RCC 7860 (cell line): ENCODE measurements at regions not wholly inside any gene's neighbourhood (a gene's known extent, or its start where the extent isn't known, plus 50 kb on each side); places are given as distances from the start of the nearest gene placed in this dataset.
"Not testable (repeated sequence)": the region's sequence is repeated elsewhere in the genome, so short reads cannot be mapped to it uniquely, and the experiment has no call there.

ENCODE experiments used
- DNase-seq: peaks from one replicate; pipeline ENCODE4 v3.0.0-alpha.2; 2015; ENCODE audit warnings: low spot score
- FAIRE-seq: peaks from 2 replicates; lab custom pipeline; 2012; peaks lifted over from hg19 to GRCh38; lab: Jason Lieb, UNC

GRCh38 chr4:83931659-83932438, 395.9 kb downstream of the GPAT3 start:
- DNase-seq (no peak), FAIRE-seq (no peak)

- no peak for DNase-seq
- no peak for FAIRE-seq
Observed at GRCh38 chr4:83929550-83929949, 393.6 kb downstream of the GPAT3 start.

- no peak for DNase-seq
- no peak for FAIRE-seq
Observed at GRCh38 chr4:83926950-83927349, 391.0 kb downstream of the GPAT3 start.

GRCh38 chr4:83923341-83923740, 387.4 kb downstream of the GPAT3 start:
- no peak for FAIRE-seq
- DNase-seq = no peak

- FAIRE-seq (no peak), DNase-seq (no peak)
Observed at GRCh38 chr4:83922402-83922801, 386.5 kb downstream of the GPAT3 start.

GRCh38 chr4:83921124-83921523, 385.2 kb downstream of the GPAT3 start:
- no peak for DNase-seq
- no peak for FAIRE-seq

- DNase-seq (no peak), FAIRE-seq (no peak)
Observed at GRCh38 chr4:83920375-83920774, 384.5 kb downstream of the GPAT3 start.

- FAIRE-seq (no peak), DNase-seq (no peak)
Observed at GRCh38 chr4:83917572-83917971, 381.7 kb downstream of the GPAT3 start.

GRCh38 chr4:83910693-83911092, 374.8 kb downstream of the GPAT3 start:
- FAIRE-seq = no peak
- DNase-seq = no peak

- FAIRE-seq = no peak
- no peak for DNase-seq
Observed at GRCh38 chr4:83906561-83906960, 370.7 kb downstream of the GPAT3 start.

GRCh38 chr4:83905952-83906351, 370.0 kb downstream of the GPAT3 start:
- FAIRE-seq = no peak
- DNase-seq = no peak

- DNase-seq = not testable (repeated sequence)
- peak; percentile 65 for FAIRE-seq
Observed at GRCh38 chr4:83903740-83904139, 367.8 kb downstream of the GPAT3 start.

GRCh38 chr4:83894831-83895230, 358.9 kb downstream of the GPAT3 start:
- FAIRE-seq = no peak
- DNase-seq = no peak

- FAIRE-seq (no peak), DNase-seq (peak; percentile 57)
Observed at GRCh38 chr4:83890816-83891215, 354.9 kb downstream of the GPAT3 start.

GRCh38 chr4:83890231-83890630, 354.3 kb downstream of the GPAT3 start:
- no peak for FAIRE-seq

GRCh38 chr4:83889802-83890201, 353.9 kb downstream of the GPAT3 start:
- peak; percentile 78 for DNase-seq
- FAIRE-seq = peak; percentile 97

More at GRCh38 chr4:83890231-83890630, 354.3 kb downstream of the GPAT3 start:
- peak; percentile 51 for DNase-seq

GRCh38 chr4:83885256-83886182, 349.6 kb downstream of the GPAT3 start:
- DNase-seq = no peak
- no peak for FAIRE-seq

- DNase-seq (no peak), FAIRE-seq (no peak)
Observed at GRCh38 chr4:83876047-83876446, 340.1 kb downstream of the GPAT3 start.

- DNase-seq = no peak
- FAIRE-seq = no peak
Observed at GRCh38 chr4:83875437-83875836, 339.5 kb downstream of the GPAT3 start.

- FAIRE-seq = no peak
Observed at GRCh38 chr4:83873996-83874395, 338.1 kb downstream of the GPAT3 start.

GRCh38 chr4:83870328-83870950, 334.5 kb downstream of the GPAT3 start:
- DNase-seq (no peak), FAIRE-seq (no peak)

More at GRCh38 chr4:83873996-83874395, 338.1 kb downstream of the GPAT3 start:
- DNase-seq = no peak
